GM12878 (cell line): ENCODE measurements at regions not wholly inside any gene's neighbourhood (a gene's known extent, or its start where the extent isn't known, plus 50 kb on each side); places are given as distances from the start of the nearest gene placed in this dataset.

Experiments
- CTCF ChIP-seq, 3 experiments: IDR thresholded peaks in 2 of 3; conservative IDR thresholded peaks in 1 of 3; 2 replicates each; pipeline ENCODE4 v1.5.1; 2011; ENCODE audit warnings: low read depth in 3 of 3, low read length in 3 of 3, mild to moderate bottlenecking in 3 of 3, control low read depth in 2 of 3, moderate library complexity in 2 of 3, inconsistent platforms in 1 of 3, mixed read lengths in 1 of 3; ENCODE audit not compliant: control insufficient read depth in 2 of 3, insufficient read depth in 1 of 3; ENCODE audit errors: extremely low read depth in 1 of 3
- FOXM1 ChIP-seq: IDR thresholded peaks from 2 replicates; pipeline ENCODE4 v1.6.1; 2012; ENCODE audit warnings: low read depth, mild to moderate bottlenecking, inconsistent platforms, low read length, moderate library complexity
- IKZF1 ChIP-seq: fragments of 450-650 bp; conservative IDR thresholded peaks from 2 replicates; pipeline ENCODE4 v1.6.1; 2017; ENCODE audit warnings: antibody characterized with exemption, mild to moderate bottlenecking
- MAX ChIP-seq: IDR thresholded peaks from 2 replicates; pipeline ENCODE4 v1.6.1; 2012; ENCODE audit warnings: low read depth, low read length, improper control_type of control experiment
- NFYA ChIP-seq: IDR thresholded peaks from 2 replicates; pipeline ENCODE4 v1.6.1; 2011; ENCODE audit warnings: low read depth, mild to moderate bottlenecking, low read length, improper control_type of control experiment, borderline replicate concordance
- POLR2AphosphoS2 ChIP-seq: IDR thresholded peaks from 2 replicates; pipeline ENCODE4 v1.6.1; 2011; ENCODE audit warnings: low read depth, mild to moderate bottlenecking, low read length, improper control_type of control experiment, moderate library complexity
- RCOR1 ChIP-seq: conservative IDR thresholded peaks from 2 replicates; pipeline ENCODE4 v1.6.1; 2012; ENCODE audit warnings: low read depth, low read length, improper control_type of control experiment
- SUZ12 ChIP-seq: fragments of 200-600 bp; sonication (generic); IDR thresholded peaks from one replicate; pipeline ENCODE4 v1.6.1; 2018; ENCODE audit warnings: antibody characterized with exemption, mild to moderate bottlenecking; ENCODE audit not compliant: unreplicated experiment
- TF ChIP-seq, protein P1 (sequence below): IDR thresholded peaks from 2 replicates; pipeline ENCODE4 v1.6.1; 2012; ENCODE audit warnings: low read length, inconsistent platforms
- TF ChIP-seq, protein P2 (sequence below): fragments of 450-650 bp; IDR thresholded peaks from 2 replicates; pipeline ENCODE4 v1.6.1; 2017; ENCODE audit warnings: low read depth, mild to moderate bottlenecking, moderate library complexity

DNA sequence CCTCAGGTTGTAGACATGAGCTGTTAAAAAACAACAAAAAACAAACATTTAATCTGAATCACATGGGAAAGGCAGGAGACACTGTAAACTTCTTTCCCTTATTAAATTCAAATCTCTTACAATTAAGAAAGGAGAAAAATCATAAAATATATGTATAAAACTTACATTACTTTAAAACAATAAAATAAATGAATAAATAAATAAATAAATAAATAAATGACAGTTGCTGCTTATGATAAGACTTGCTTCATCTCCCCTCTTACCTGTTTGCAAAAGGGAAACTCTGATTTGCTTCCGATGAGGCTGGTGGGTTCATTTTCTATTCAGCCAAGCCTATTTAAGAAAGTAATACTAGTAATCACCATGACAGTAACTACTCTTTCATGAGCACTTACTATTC lies 353.4 kb upstream of the TBL1XR1 start:
- no peak for TF ChIP-seq POLR2AphosphoS2
- TF ChIP-seq CTCF (IDR thresholded peaks at IDR 0.05 in 2 of 3, conservative IDR thresholded peaks at IDR 0.05 in 1 of 3; ENCODE audit: control insufficient read depth in 2 of 3, extremely low read depth in 1 of 3, insufficient read depth in 1 of 3, low read depth in 3 of 3, low read length in 3 of 3), result no peak
- TF ChIP-seq SUZ12, result no peak
- TF ChIP-seq, protein P1, sequence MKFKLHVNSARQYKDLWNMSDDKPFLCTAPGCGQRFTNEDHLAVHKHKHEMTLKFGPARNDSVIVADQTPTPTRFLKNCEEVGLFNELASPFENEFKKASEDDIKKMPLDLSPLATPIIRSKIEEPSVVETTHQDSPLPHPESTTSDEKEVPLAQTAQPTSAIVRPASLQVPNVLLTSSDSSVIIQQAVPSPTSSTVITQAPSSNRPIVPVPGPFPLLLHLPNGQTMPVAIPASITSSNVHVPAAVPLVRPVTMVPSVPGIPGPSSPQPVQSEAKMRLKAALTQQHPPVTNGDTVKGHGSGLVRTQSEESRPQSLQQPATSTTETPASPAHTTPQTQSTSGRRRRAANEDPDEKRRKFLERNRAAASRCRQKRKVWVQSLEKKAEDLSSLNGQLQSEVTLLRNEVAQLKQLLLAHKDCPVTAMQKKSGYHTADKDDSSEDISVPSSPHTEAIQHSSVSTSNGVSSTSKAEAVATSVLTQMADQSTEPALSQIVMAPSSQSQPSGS, result no peak
- TF ChIP-seq MAX, result no peak
- TF ChIP-seq, protein P2, sequence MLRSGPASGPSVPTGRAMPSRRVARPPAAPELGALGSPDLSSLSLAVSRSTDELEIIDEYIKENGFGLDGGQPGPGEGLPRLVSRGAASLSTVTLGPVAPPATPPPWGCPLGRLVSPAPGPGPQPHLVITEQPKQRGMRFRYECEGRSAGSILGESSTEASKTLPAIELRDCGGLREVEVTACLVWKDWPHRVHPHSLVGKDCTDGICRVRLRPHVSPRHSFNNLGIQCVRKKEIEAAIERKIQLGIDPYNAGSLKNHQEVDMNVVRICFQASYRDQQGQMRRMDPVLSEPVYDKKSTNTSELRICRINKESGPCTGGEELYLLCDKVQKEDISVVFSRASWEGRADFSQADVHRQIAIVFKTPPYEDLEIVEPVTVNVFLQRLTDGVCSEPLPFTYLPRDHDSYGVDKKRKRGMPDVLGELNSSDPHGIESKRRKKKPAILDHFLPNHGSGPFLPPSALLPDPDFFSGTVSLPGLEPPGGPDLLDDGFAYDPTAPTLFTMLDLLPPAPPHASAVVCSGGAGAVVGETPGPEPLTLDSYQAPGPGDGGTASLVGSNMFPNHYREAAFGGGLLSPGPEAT, result no peak
- TF ChIP-seq IKZF1, result no peak
- no peak for TF ChIP-seq FOXM1
- no peak for TF ChIP-seq RCOR1
- no peak for TF ChIP-seq NFYA
